HCT116 (cell line): ENCODE measurements at regions not wholly inside any gene's neighbourhood (a gene's known extent, or its start where the extent isn't known, plus 50 kb on each side); places are given as distances from the start of the nearest gene placed in this dataset.

Experiments used
- ATAC-seq: fragments of 200-7000 bp; cut with Tn5 transposase; 2 replicates; pipeline ENCODE4 v1.9.1; 2020; ENCODE audit warnings: mild to moderate bottlenecking, moderate library complexity
- BruUV-seq: library from RNA; stranded (reverse); fragments of 400-500 nt; replicated peaks from 2 replicates; lab custom pipeline; 2021; lab: Mats Ljungman, UMichigan
- CTCF ChIA-PET: fragments of 300-600 bp; sonication (Branson Sonifier 250); formaldehyde crosslinking; loops from one replicate; lab custom pipeline; 2021; ENCODE audit warnings: antibody characterized with exemption; lab: Charles Lee
- POLR2A ChIA-PET: fragments of 300-600, 350-600 bp; sonication (Branson Sonifier 250); formaldehyde crosslinking; loops from one replicate; lab custom pipeline; 2021; ENCODE audit warnings: antibody characterized with exemption; lab: Charles Lee
- RAD21 ChIA-PET, 2 experiments: fragments of 300-600 bp; sonication (Branson Sonifier 250); formaldehyde crosslinking; loops; one replicate each; lab custom pipeline; 2023; ENCODE audit warnings: low total read pairs in 2 of 2; ENCODE audit not compliant: uncharacterized antibody in 2 of 2, unreplicated experiment in 2 of 2, low non-redundant PET in 1 of 2; lab: Charles Lee
- DNase-seq: peaks from one replicate; pipeline ENCODE4 v3.0.0-alpha.2; 2010; ENCODE audit warnings: low read depth, low spot score
- H2AFZ ChIP-seq: fragments of 200-600 bp; shearing (Covaris generic), sonication (generic); 2 replicates; pipeline ENCODE4 v1.6.1; 2017; ENCODE audit warnings: low read depth, mixed run types, mixed read lengths, antibody characterized with exemption, low read length; ENCODE audit not compliant: poor library complexity, severe bottlenecking
- H3K27ac ChIP-seq: 2 replicates; pipeline ENCODE4 v1.5.1; 2012; ENCODE audit warnings: low read depth, low read length
- H3K27me3 ChIP-seq: fragments of 200-600 bp; sonication (generic); 2 replicates; pipeline ENCODE4 v1.6.1; 2016; ENCODE audit warnings: mixed run types, low read length, mixed read lengths; ENCODE audit not compliant: insufficient read depth
- H3K36me3 ChIP-seq, 2 experiments: fragments of 200-500 bp in 1 of 2; fragments of 200-600 bp in 1 of 2; sonication (Bioruptor generic) in 1 of 2; sonication (generic) in 1 of 2; 2 replicates each; pipeline versions ENCODE4 v1.5.1 to v1.6.1; 2014 to 2016; ENCODE audit warnings: low read length in 2 of 2, inconsistent platforms in 1 of 2, mixed read lengths in 1 of 2, mixed run types in 1 of 2; ENCODE audit not compliant: insufficient read depth in 2 of 2, control insufficient read depth in 1 of 2
- H3K4me1 ChIP-seq, 2 experiments: fragments of 200-600 bp in 1 of 2; sonication (generic) in 1 of 2; 2 replicates each; pipeline versions ENCODE4 v1.5.1 to v1.6.1; 2012 to 2017; ENCODE audit warnings: low read length in 2 of 2, inconsistent platforms in 1 of 2, mild to moderate bottlenecking in 1 of 2, mixed read lengths in 1 of 2, mixed run types in 1 of 2, moderate library complexity in 1 of 2; ENCODE audit not compliant: insufficient read depth in 2 of 2, control insufficient read depth in 1 of 2
- H3K4me2 ChIP-seq: fragments of 200-600 bp; sonication (generic); 2 replicates; pipeline ENCODE4 v1.6.1; 2017; ENCODE audit warnings: mixed run types, low read length, mixed read lengths
- H3K4me3 ChIP-seq, 2 experiments: fragments of 200-600 bp in 1 of 2; sonication (generic) in 1 of 2; replicated peaks in 1 of 2; 2 replicates each; pipeline ENCODE4 v1.5.1; 2011 to 2016; ENCODE audit warnings: low read length in 2 of 2, control low read depth in 1 of 2, low read depth in 1 of 2, mild to moderate bottlenecking in 1 of 2, mixed read lengths in 1 of 2, mixed run types in 1 of 2
- H3K79me2 ChIP-seq: fragments of 200-600 bp; sonication (generic); 2 replicates; pipeline ENCODE4 v1.6.1; 2017; ENCODE audit warnings: mild to moderate bottlenecking, mixed run types, low read length, moderate library complexity, mixed read lengths; ENCODE audit not compliant: insufficient read depth
- H3K9ac ChIP-seq: fragments of 200-600 bp; sonication (generic); 2 replicates; pipeline ENCODE4 v1.6.1; 2016; ENCODE audit warnings: low read length, mixed read lengths
- H3K9me2 ChIP-seq: fragments of 200-600 bp; sonication (generic), shearing (Covaris generic); 2 replicates; pipeline ENCODE4 v1.6.1; 2017; ENCODE audit warnings: mixed run types, mild to moderate bottlenecking, moderate library complexity; ENCODE audit not compliant: insufficient read depth
- H3K9me3 ChIP-seq, 2 experiments: fragments of 200-500 bp in 1 of 2; fragments of 200-600 bp in 1 of 2; sonication (Bioruptor generic) in 1 of 2; sonication (generic) in 1 of 2; 2 replicates each; pipeline ENCODE4 v1.6.1; 2014 to 2017; ENCODE audit warnings: low read length in 2 of 2, mixed read lengths in 2 of 2, inconsistent platforms in 1 of 2, low read depth in 1 of 2, mild to moderate bottlenecking in 1 of 2, mixed run types in 1 of 2, moderate library complexity in 1 of 2; ENCODE audit not compliant: control insufficient read depth in 1 of 2, insufficient read depth in 1 of 2
- H4K20me1 ChIP-seq: fragments of 200-600 bp; sonication (generic), shearing (Covaris generic); 2 replicates; pipeline ENCODE4 v1.6.1; 2017; ENCODE audit warnings: mixed run types, mild to moderate bottlenecking, moderate library complexity; ENCODE audit not compliant: insufficient read depth
- CBX3 ChIP-seq: IDR thresholded peaks from 2 replicates; pipeline ENCODE4 v1.6.1; 2012; ENCODE audit warnings: low read depth
- EZH2phosphoT487 ChIP-seq: fragments of 200-600 bp; IDR thresholded peaks from 2 replicates; pipeline ENCODE4 v1.6.1; 2018; ENCODE audit warnings: antibody characterized with exemption, borderline replicate concordance
- JUND ChIP-seq: IDR thresholded peaks from 2 replicates; pipeline ENCODE4 v1.6.1; 2012
- MAX ChIP-seq: IDR thresholded peaks from 2 replicates; pipeline ENCODE4 v1.6.1; 2012
- POLR2A ChIP-seq: IDR thresholded peaks from 2 replicates; pipeline ENCODE4 v1.7.0; 2011; ENCODE audit warnings: borderline replicate concordance; ENCODE audit not compliant: insufficient read depth, insufficient read length; ENCODE audit errors: extremely low read depth
- RAD21 ChIP-seq: IDR thresholded peaks from 2 replicates; pipeline ENCODE4 v1.6.1; 2012; ENCODE audit warnings: low read depth, mild to moderate bottlenecking
- REST ChIP-seq: IDR thresholded peaks from 2 replicates; pipeline ENCODE4 v1.6.1; 2012; ENCODE audit warnings: low read depth
- ZBTB33 ChIP-seq: IDR thresholded peaks from 2 replicates; pipeline ENCODE4 v1.6.1; 2011; ENCODE audit warnings: mild to moderate bottlenecking, low read length, moderate library complexity; ENCODE audit not compliant: insufficient replicate concordance; ENCODE audit errors: extremely low read depth
- ZNF274 ChIP-seq: fragments of 200-500 bp; sonication (Bioruptor generic); IDR thresholded peaks from 2 replicates; pipeline ENCODE4 v1.6.1; 2014; ENCODE audit warnings: mild to moderate bottlenecking, low read depth, low read length, inconsistent platforms
- intact Hi-C: fragments of 100-400 bp; cut with micrococcal nuclease; formaldehyde crosslinking; loops from 2 replicates; pipeline ENCODE4 v1.10.0; 2022

GRCh38 chr9:134555094-134555650 is 86.4 kb upstream of the COL5A1 start:
- CTCF ChIA-PET, result no interaction called here
- no TSS peak for BruUV-seq

More at GRCh38 chr9:134555094-134555650, 86.4 kb upstream of the COL5A1 start:
- H3K9me3 ChIP-seq, result no peaks in the 10 kb centered on the region
- no peak overlapping the region for H3K27ac ChIP-seq
- no peak overlapping the region for H3K9ac ChIP-seq
- H3K79me2 ChIP-seq, result no peaks in the 10 kb centered on the region
- no peaks in the 10 kb centered on the region for H4K20me1 ChIP-seq
- H3K4me1 ChIP-seq, result peaks cover 16 to 17% of the 10 kb centered on the region in 2 experiments
- POLR2A ChIA-PET, result no interaction called here
- RAD21 ChIA-PET, result no interaction called here
- H3K4me2 ChIP-seq, result no peak overlapping the region
- no peaks in the 10 kb centered on the region for H3K36me3 ChIP-seq
- no peak for TF ChIP-seq MAX
- TF ChIP-seq CBX3, result no peak
- no peak for TF ChIP-seq REST
- no peak for TF ChIP-seq POLR2A
- no peak for TF ChIP-seq ZBTB33
- TF ChIP-seq JUND, result no peak
- no peak for TF ChIP-seq EZH2phosphoT487
- TF ChIP-seq ZNF274, result no peak
- no peak for TF ChIP-seq RAD21
- peaks cover 22% of the 10 kb centered on the region; the same call in 1 of the 2 replicates for H3K27me3 ChIP-seq
- H2AFZ ChIP-seq, result no peak overlapping the region
- no peak for DNase-seq
- intact Hi-C loops, result no loop called here
- ATAC-seq, result no peak
- H3K9me2 ChIP-seq, result no peaks in the 10 kb centered on the region
- H3K4me3 ChIP-seq, result no peak overlapping the region
